ENCODE measurements at regions not wholly inside any gene's neighbourhood (a gene's known extent, or its start where the extent isn't known, plus 50 kb on each side); places are given as distances from the start of the nearest gene placed in this dataset.
A peak's percentile ranks its signal among the peaks of the same experiment; 100 is the strongest.

DNA sequence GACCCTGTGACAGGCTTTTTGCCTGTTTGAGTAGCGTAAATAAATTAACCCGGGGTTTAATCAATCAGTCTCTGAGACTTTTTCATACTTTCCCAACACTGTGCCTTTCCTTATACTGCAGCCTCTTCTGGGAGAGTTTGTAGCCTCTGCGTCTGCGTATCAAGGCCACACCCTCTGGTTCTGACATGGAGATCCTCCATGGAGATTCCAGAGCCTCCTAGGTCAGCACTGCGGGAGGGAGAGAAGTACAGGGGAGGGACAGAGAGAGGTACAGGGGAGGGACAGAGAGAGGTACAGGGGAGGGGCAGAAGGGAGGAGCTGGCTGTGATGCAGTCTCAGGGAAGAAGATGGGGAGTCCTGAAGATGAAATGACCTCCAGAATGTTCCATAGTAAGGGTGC, 166.0 kb downstream of the ARL4C start:
- Histone ChIP-seq H3K4me3 (ENCODE audit: low read length) (no peak overlapping the region), H3K27me3 (ENCODE audit: control insufficient read depth, insufficient read depth, low read length) (no peaks in the 10 kb centered on the region), H3K9me3 (ENCODE audit: control insufficient read depth, insufficient read depth, low read length) (no peaks in the 10 kb centered on the region), H3K4me1 (ENCODE audit: control insufficient read depth, insufficient read depth, low read length) (peaks cover 5% of the 10 kb centered on the region), H3K27ac (ENCODE audit: low read length) (no peak overlapping the region), H3K36me3 (ENCODE audit: control insufficient read depth, insufficient read depth, low read length) (no peaks in the 10 kb centered on the region)
- H3K27ac Mint-ChIP-seq: peak overlapping the region in 1 of 2 donors; percentile 31
- 96% methylated on average over 5 of the region's 5 CpGs for WGBS (ENCODE audit: insufficient coverage)
- H3K36me3 Mint-ChIP-seq: no peaks in the 10 kb centered on the region
- intact Hi-C loops (cut with micrococcal nuclease): no loop called here
- peaks cover 23 to 47% of the 10 kb centered on the region in 2 donors for H3K4me1 Mint-ChIP-seq
- TF ChIP-seq, protein P1, sequence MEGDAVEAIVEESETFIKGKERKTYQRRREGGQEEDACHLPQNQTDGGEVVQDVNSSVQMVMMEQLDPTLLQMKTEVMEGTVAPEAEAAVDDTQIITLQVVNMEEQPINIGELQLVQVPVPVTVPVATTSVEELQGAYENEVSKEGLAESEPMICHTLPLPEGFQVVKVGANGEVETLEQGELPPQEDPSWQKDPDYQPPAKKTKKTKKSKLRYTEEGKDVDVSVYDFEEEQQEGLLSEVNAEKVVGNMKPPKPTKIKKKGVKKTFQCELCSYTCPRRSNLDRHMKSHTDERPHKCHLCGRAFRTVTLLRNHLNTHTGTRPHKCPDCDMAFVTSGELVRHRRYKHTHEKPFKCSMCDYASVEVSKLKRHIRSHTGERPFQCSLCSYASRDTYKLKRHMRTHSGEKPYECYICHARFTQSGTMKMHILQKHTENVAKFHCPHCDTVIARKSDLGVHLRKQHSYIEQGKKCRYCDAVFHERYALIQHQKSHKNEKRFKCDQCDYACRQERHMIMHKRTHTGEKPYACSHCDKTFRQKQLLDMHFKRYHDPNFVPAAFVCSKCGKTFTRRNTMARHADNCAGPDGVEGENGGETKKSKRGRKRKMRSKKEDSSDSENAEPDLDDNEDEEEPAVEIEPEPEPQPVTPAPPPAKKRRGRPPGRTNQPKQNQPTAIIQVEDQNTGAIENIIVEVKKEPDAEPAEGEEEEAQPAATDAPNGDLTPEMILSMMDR (IDR thresholded peaks at IDR 0.05): no peak
- DNase-seq: no peak
- peaks cover 0 to 5% of the 10 kb centered on the region in 2 donors for H3K27me3 Mint-ChIP-seq (ENCODE audit: low read depth in 2 of 2)
- no peaks in the 10 kb centered on the region for H3K9me3 Mint-ChIP-seq
- ATAC-seq: no peak
- no peak overlapping the region for H3K4me3 Mint-ChIP-seq

DNA sequence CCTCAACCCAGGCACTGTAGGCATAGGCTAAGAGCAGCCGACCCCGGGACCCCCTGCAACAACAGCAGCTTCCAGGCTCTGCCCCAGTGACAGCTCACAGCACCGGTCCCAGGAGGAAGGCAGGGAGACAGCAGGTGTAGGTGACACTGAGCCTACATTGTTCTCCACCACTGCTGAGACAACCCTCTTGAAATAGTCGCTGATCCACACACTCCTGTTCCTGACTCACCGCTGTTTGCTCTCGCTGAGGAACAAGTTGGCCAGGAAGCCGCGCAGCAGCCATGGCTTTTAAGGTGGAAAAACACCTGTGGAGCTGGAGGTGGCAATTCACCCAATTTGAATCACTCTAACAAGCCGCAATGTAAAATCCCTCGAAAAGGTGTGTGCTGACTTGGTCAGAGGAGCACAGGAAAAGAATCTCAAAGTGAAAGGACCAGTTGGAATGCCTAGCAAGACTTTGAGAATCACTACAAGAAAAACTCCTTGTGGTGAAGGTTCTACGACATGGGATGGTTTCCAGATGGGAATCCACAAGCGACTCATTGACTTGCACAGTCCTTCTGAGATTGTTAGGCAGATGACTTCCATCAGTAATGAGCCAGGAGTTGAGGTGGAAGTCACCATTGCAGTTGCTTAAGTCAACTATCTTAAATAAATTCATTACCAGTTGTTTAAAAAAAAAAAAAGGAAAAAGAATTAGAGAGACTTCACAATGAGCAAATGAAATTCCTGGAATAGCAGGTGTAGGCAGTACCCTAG, 167.5 kb downstream of the ARL4C start:
- Histone ChIP-seq H3K36me3 (ENCODE audit: control insufficient read depth, insufficient read depth, low read length) (no peaks in the 10 kb centered on the region), H3K9me3 (ENCODE audit: control insufficient read depth, insufficient read depth, low read length) (no peaks in the 10 kb centered on the region), H3K4me1 (ENCODE audit: control insufficient read depth, insufficient read depth, low read length) (no peaks in the 10 kb centered on the region), H3K4me3 (ENCODE audit: low read length) (no peak overlapping the region), H3K27ac (ENCODE audit: low read length) (no peak overlapping the region), H3K27me3 (ENCODE audit: control insufficient read depth, insufficient read depth, low read length) (no peaks in the 10 kb centered on the region)
- no peaks in the 10 kb centered on the region for H3K9me3 Mint-ChIP-seq
- ATAC-seq (no peak), DNase-seq (no peak)
- TF ChIP-seq, protein P1 (IDR thresholded peaks at IDR 0.05): no peak
- no peak overlapping the region for H3K27ac Mint-ChIP-seq
- no peaks in the 10 kb centered on the region for H3K36me3 Mint-ChIP-seq
- no peak overlapping the region for H3K4me3 Mint-ChIP-seq
- peaks cover 17 to 40% of the 10 kb centered on the region in 2 donors for H3K4me1 Mint-ChIP-seq
- peaks cover 0 to 5% of the 10 kb centered on the region in 2 donors for H3K27me3 Mint-ChIP-seq (ENCODE audit: low read depth in 2 of 2)
- WGBS (ENCODE audit: insufficient coverage): 95% methylated on average over 12 of the region's 12 CpGs
- intact Hi-C loops (cut with micrococcal nuclease): no loop called here

DNA sequence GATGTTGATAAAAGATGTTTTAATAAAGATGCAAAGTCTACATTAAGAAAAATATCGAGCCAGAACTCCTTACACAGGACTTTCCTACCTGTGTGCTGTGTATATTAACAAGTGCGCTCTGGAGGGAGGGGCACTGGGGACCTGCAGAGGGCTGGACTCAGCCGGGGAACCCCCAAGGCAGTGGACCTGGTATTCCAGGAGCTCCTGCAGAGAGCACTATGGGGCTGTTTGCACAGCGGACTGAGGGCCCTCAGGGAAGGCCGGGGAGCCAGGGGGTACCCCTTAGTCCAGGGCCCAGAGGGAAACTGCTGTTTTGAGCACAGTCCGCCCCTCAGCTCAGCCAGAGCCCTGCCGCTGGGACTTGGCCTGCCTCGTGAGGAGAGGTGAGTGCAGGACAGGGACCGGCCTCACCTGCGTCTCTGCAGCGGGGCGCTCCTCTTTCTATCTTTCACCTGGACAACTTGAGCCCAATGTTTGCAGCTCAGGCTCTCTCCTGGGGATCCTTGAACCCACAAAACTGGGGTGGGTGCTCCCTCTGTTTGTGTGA, 168.4 kb downstream of the ARL4C start:
- intact Hi-C loops (cut with micrococcal nuclease): no loop called here
- no peaks in the 10 kb centered on the region for H3K4me1 ChIP-seq (ENCODE audit: control insufficient read depth, insufficient read depth, low read length)
- H3K4me3 ChIP-seq (ENCODE audit: low read length): no peak overlapping the region
- ATAC-seq: no peak
- no peaks in the 10 kb centered on the region for H3K9me3 Mint-ChIP-seq
- H3K36me3 ChIP-seq (ENCODE audit: control insufficient read depth, insufficient read depth, low read length): no peaks in the 10 kb centered on the region
- H3K27me3 ChIP-seq (ENCODE audit: control insufficient read depth, insufficient read depth, low read length): no peaks in the 10 kb centered on the region
- H3K4me1 Mint-ChIP-seq: peaks cover 24 to 45% of the 10 kb centered on the region in 2 donors
- H3K4me3 Mint-ChIP-seq: no peak overlapping the region
- H3K36me3 Mint-ChIP-seq: no peaks in the 10 kb centered on the region
- 93% methylated on average over 11 of the region's 12 CpGs for WGBS (ENCODE audit: insufficient coverage)
- no peaks in the 10 kb centered on the region for H3K9me3 ChIP-seq (ENCODE audit: control insufficient read depth, insufficient read depth, low read length)
- TF ChIP-seq, protein P1 (IDR thresholded peaks at IDR 0.05): no peak
- no peak overlapping the region for H3K27ac ChIP-seq (ENCODE audit: low read length)
- no peak for DNase-seq
- H3K27me3 Mint-ChIP-seq (ENCODE audit: low read depth in 2 of 2): peaks cover 0 to 5% of the 10 kb centered on the region in 2 donors
- H3K27ac Mint-ChIP-seq: peak overlapping the region in 1 of 2 donors; percentile 61

Measured in natural killer cell (primary cell).